WTC11 (cell line): ENCODE measurements at regions not wholly inside any gene's neighbourhood (a gene's known extent, or its start where the extent isn't known, plus 50 kb on each side); places are given as distances from the start of the nearest gene placed in this dataset.

Experiments used
- ATAC-seq: fragments of 200-7000 bp; cut with Tn5 transposase; 2 replicates; pipeline ENCODE4 v1.10.0; 2021; ENCODE audit warnings: mild to moderate bottlenecking, moderate library complexity
- CTCF ChIA-PET: fragments of 300-600 bp; sonication (Branson Sonifier 250); formaldehyde crosslinking; loops from one replicate; lab custom pipeline; 2021; ENCODE audit warnings: antibody characterized with exemption; lab: Charles Lee
- POLR2A ChIA-PET: fragments of 350-600 bp; sonication (Branson Sonifier 250); formaldehyde crosslinking; loops from one replicate; lab custom pipeline; 2021; ENCODE audit warnings: antibody characterized with exemption; lab: Charles Lee
- DNase-seq: peaks from one replicate; pipeline ENCODE4 v3.0.0; 2021; ENCODE audit warnings: low spot score
- H3K27ac Mint-ChIP-seq: 2 replicates; pipeline ENCODE4 v1.8.0; 2021; ENCODE audit warnings: mixed read lengths
- H3K27me3 Mint-ChIP-seq: 2 replicates; pipeline ENCODE4 v1.8.0; 2021; ENCODE audit warnings: low read depth, mild to moderate bottlenecking, moderate library complexity, mixed read lengths
- H3K36me3 Mint-ChIP-seq: 2 replicates; pipeline ENCODE4 v1.8.0; 2021; ENCODE audit warnings: mixed read lengths
- H3K4me1 Mint-ChIP-seq: 2 replicates; pipeline ENCODE4 v1.8.0; 2022; ENCODE audit warnings: mixed read lengths
- H3K4me3 Mint-ChIP-seq: 2 replicates; pipeline ENCODE4 v1.8.0; 2021; ENCODE audit warnings: mild to moderate bottlenecking, moderate library complexity, mixed read lengths
- H3K9me3 Mint-ChIP-seq: 2 replicates; pipeline ENCODE4 v1.8.0; 2021; ENCODE audit warnings: mixed read lengths
- ATF6 ChIP-seq: sonication (generic); formaldehyde crosslinking; IDR thresholded peaks from 2 replicates; pipeline ENCODE4 v1.8.1; 2023; ENCODE audit warnings: mild to moderate bottlenecking, missing genetic modification reagents
- CBFB ChIP-seq: sonication (generic); formaldehyde crosslinking; IDR thresholded peaks from 2 replicates; pipeline ENCODE4 v1.8.1; 2022; ENCODE audit warnings: mild to moderate bottlenecking, low read depth, missing genetic modification reagents
- FOXJ3 ChIP-seq: sonication (generic); formaldehyde crosslinking; IDR thresholded peaks from 2 replicates; pipeline ENCODE4 v1.9.0; 2021; ENCODE audit warnings: missing genetic modification reagents, mild to moderate bottlenecking, borderline replicate concordance
- FOXP1 ChIP-seq: sonication (generic); formaldehyde crosslinking; IDR thresholded peaks from 2 replicates; pipeline ENCODE4 v1.8.0; 2022; ENCODE audit warnings: missing genetic modification reagents, mild to moderate bottlenecking, moderate library complexity, borderline replicate concordance
- GABPB1 ChIP-seq: sonication (generic); formaldehyde crosslinking; IDR thresholded peaks from 2 replicates; pipeline ENCODE4 v1.8.1; 2023; ENCODE audit warnings: mild to moderate bottlenecking, missing genetic modification reagents
- HMGA2 ChIP-seq: fragments of 250-450 bp; sonication (Bioruptor Pico); IDR thresholded peaks from 2 replicates; pipeline ENCODE4 v1.4.0; 2021; ENCODE audit warnings: mild to moderate bottlenecking, moderate library complexity
- MLX ChIP-seq: sonication (generic); formaldehyde crosslinking; IDR thresholded peaks from 2 replicates; pipeline ENCODE4 v1.8.1; 2023; ENCODE audit warnings: mild to moderate bottlenecking, missing genetic modification reagents, moderate library complexity
- PREB ChIP-seq: sonication (generic); formaldehyde crosslinking; IDR thresholded peaks from 2 replicates; pipeline ENCODE4 v1.8.1; 2022; ENCODE audit warnings: mild to moderate bottlenecking, missing genetic modification reagents, moderate library complexity, borderline replicate concordance
- RELA ChIP-seq: sonication (generic); formaldehyde crosslinking; IDR thresholded peaks from 2 replicates; pipeline ENCODE4 v1.8.1; 2022; ENCODE audit warnings: missing genetic modification reagents, mild to moderate bottlenecking, borderline replicate concordance
- SMAD4 ChIP-seq: sonication (generic); formaldehyde crosslinking; IDR thresholded peaks from 2 replicates; pipeline ENCODE4 v1.8.0; 2022; ENCODE audit warnings: mild to moderate bottlenecking, missing genetic modification reagents
- SP1 ChIP-seq: sonication (generic); formaldehyde crosslinking; conservative IDR thresholded peaks from 2 replicates; pipeline ENCODE4 v1.8.1; 2022; ENCODE audit warnings: missing genetic modification reagents
- STAT6 ChIP-seq: sonication (generic); formaldehyde crosslinking; conservative IDR thresholded peaks from 2 replicates; pipeline ENCODE4 v1.8.1; 2023; ENCODE audit warnings: mild to moderate bottlenecking, low read depth, missing genetic modification reagents, moderate library complexity
- TEAD4 ChIP-seq: sonication (generic); formaldehyde crosslinking; IDR thresholded peaks from 2 replicates; pipeline ENCODE4 v1.8.0; 2022; ENCODE audit warnings: mild to moderate bottlenecking, missing genetic modification reagents
- USF1 ChIP-seq: sonication (generic); formaldehyde crosslinking; IDR thresholded peaks from 2 replicates; pipeline ENCODE4 v1.8.0; 2022; ENCODE audit warnings: mild to moderate bottlenecking, missing genetic modification reagents
- ZBTB21 ChIP-seq: sonication (generic); formaldehyde crosslinking; IDR thresholded peaks from 2 replicates; pipeline ENCODE4 v1.8.1; 2023; ENCODE audit warnings: mild to moderate bottlenecking, missing genetic modification reagents, borderline replicate concordance
- ZMAT4 ChIP-seq: fragments of 250-450 bp; sonication (Bioruptor Pico); IDR thresholded peaks from 2 replicates; pipeline ENCODE4 v1.9.0; 2021; ENCODE audit warnings: mild to moderate bottlenecking
- ZNF219 ChIP-seq: sonication (generic); formaldehyde crosslinking; IDR thresholded peaks from 2 replicates; pipeline ENCODE4 v1.8.0; 2023; ENCODE audit warnings: missing genetic modification reagents, mild to moderate bottlenecking, borderline replicate concordance
- ZNF423 ChIP-seq: fragments of 250-450 bp; sonication (Bioruptor Pico); IDR thresholded peaks from 2 replicates; pipeline ENCODE4 v2.1.2; 2022; ENCODE audit warnings: mild to moderate bottlenecking, moderate library complexity
- TF ChIP-seq, protein P1 (sequence below): sonication (generic); formaldehyde crosslinking; IDR thresholded peaks from 2 replicates; pipeline ENCODE4 v1.8.1; 2022; ENCODE audit warnings: low read depth, missing genetic modification reagents, borderline replicate concordance
- TF ChIP-seq, protein P2 (sequence below): fragments of 200-600 bp; IDR thresholded peaks from 2 replicates; pipeline ENCODE4 v1.8.0; 2022; ENCODE audit warnings: antibody characterized with exemption

DNA sequence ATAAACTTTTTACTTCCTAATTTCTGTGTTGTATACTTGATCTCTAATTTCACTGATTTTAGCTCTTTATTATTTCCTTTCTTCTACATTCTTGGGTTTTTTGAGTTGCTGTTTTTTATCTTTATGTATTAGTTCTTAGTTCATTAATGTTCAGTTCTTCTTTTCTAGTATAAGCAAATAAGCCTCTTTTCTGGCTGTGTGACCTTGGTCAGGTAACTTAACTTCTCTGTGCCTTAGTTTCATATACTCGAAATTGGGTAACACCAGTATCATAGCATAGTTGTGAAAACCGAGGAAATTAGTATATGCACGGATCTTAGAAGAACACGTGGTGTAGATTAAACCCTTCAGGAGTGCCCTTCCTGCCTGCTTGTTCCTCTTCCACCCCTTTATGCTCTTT is 130.2 kb upstream of the C1QTNF9B start:
- DNase-seq (no peak), ATAC-seq (no peak)
- CTCF ChIA-PET = interaction anchor here (0.6 kb wide), 1 partner anchor 582 kb away, joined by 3 read pairs; no protein-coding TSS in a partner anchor
- Mint-ChIP-seq H3K27me3 (no peaks in the 10 kb centered on the region; the same call in 1 of the 2 replicates), H3K4me1 (no peaks in the 10 kb centered on the region), H3K36me3 (peaks cover 5% of the 10 kb centered on the region; the same call in 1 of the 2 replicates), H3K9me3 (peaks cover 23% of the 10 kb centered on the region), H3K4me3 (no peak overlapping the region), H3K27ac (no peak overlapping the region)
- POLR2A ChIA-PET = no interaction called here
- TF ChIP-seq SMAD4 (CRISPR knock-in tag) (no peak), MLX (no peak)
- TF ChIP-seq, protein P1, sequence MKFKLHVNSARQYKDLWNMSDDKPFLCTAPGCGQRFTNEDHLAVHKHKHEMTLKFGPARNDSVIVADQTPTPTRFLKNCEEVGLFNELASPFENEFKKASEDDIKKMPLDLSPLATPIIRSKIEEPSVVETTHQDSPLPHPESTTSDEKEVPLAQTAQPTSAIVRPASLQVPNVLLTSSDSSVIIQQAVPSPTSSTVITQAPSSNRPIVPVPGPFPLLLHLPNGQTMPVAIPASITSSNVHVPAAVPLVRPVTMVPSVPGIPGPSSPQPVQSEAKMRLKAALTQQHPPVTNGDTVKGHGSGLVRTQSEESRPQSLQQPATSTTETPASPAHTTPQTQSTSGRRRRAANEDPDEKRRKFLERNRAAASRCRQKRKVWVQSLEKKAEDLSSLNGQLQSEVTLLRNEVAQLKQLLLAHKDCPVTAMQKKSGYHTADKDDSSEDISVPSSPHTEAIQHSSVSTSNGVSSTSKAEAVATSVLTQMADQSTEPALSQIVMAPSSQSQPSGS (CRISPR knock-in tag) = no peak

GRCh38 chr13:24032252-24032651 is 128.3 kb upstream of the SPATA13 start:
- Mint-ChIP-seq H3K27ac (no peak overlapping the region), H3K9me3 (peaks cover 10% of the 10 kb centered on the region), H3K27me3 (no peaks in the 10 kb centered on the region)
- POLR2A ChIA-PET = no interaction called here
- no peak for ATAC-seq
- no peak for DNase-seq
- TF ChIP-seq ZNF423 (CRISPR knock-in tag) (no peak), GABPB1 (CRISPR knock-in tag) (no peak), ATF6 (no peak), TEAD4 (no peak), FOXJ3 (CRISPR knock-in tag) (no peak), PREB (CRISPR knock-in tag) (no peak), ZMAT4 (CRISPR knock-in tag) (no peak), HMGA2 (CRISPR knock-in tag) (no peak)
- TF ChIP-seq, protein P2, sequence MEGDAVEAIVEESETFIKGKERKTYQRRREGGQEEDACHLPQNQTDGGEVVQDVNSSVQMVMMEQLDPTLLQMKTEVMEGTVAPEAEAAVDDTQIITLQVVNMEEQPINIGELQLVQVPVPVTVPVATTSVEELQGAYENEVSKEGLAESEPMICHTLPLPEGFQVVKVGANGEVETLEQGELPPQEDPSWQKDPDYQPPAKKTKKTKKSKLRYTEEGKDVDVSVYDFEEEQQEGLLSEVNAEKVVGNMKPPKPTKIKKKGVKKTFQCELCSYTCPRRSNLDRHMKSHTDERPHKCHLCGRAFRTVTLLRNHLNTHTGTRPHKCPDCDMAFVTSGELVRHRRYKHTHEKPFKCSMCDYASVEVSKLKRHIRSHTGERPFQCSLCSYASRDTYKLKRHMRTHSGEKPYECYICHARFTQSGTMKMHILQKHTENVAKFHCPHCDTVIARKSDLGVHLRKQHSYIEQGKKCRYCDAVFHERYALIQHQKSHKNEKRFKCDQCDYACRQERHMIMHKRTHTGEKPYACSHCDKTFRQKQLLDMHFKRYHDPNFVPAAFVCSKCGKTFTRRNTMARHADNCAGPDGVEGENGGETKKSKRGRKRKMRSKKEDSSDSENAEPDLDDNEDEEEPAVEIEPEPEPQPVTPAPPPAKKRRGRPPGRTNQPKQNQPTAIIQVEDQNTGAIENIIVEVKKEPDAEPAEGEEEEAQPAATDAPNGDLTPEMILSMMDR = no peak
- TF ChIP-seq, all 79 proteins: peak for 0
- Mint-ChIP-seq H3K36me3 (no peaks in the 10 kb centered on the region), H3K4me1 (no peaks in the 10 kb centered on the region), H3K4me3 (no peak overlapping the region)
- CTCF ChIA-PET = no interaction called here

- H3K27ac Mint-ChIP-seq = no peak overlapping the region
- H3K27me3 Mint-ChIP-seq = no peaks in the 10 kb centered on the region
- H3K36me3 Mint-ChIP-seq = no peaks in the 10 kb centered on the region
- ATAC-seq (no peak), DNase-seq (no peak)
- no peaks in the 10 kb centered on the region for H3K4me1 Mint-ChIP-seq
- ChIA-PET POLR2A (no interaction called here), CTCF (no interaction called here)
- H3K9me3 Mint-ChIP-seq = peaks cover 5% of the 10 kb centered on the region
- H3K4me3 Mint-ChIP-seq = no peak overlapping the region
- TF ChIP-seq ZBTB21 (no peak), TEAD4 (no peak), RELA (CRISPR knock-in tag) (no peak), SP1 (CRISPR knock-in tag) (no peak), USF1 (no peak), FOXP1 (CRISPR knock-in tag) (no peak), CBFB (no peak), ZNF219 (CRISPR knock-in tag) (no peak), STAT6 (CRISPR knock-in tag) (no peak)
These were observed 127.8 kb upstream of the SPATA13 start for GRCh38 chr13:24032674-24033073.
